ENCODE measurements at regions not wholly inside any gene's neighbourhood (a gene's known extent, or its start where the extent isn't known, plus 50 kb on each side); places are given as distances from the start of the nearest gene placed in this dataset.

GRCh38 chr5:68709239-68709638 lies 384.6 kb upstream of the SLC30A5 start (continued):
- no peak for TF ChIP-seq E2F6 (IDR thresholded peaks at IDR 0.05; ENCODE audit: borderline replicate concordance in 1 of 2, extremely low read depth in 1 of 2, insufficient read depth in 1 of 2, insufficient read length in 1 of 2, low read depth in 1 of 2, low read length in 1 of 2, poor library complexity in 1 of 2, severe bottlenecking in 1 of 2)
- no peak for TF ChIP-seq ZNF75A (CRISPR knock-in tag; IDR thresholded peaks at IDR 0.05)
- TF ChIP-seq MEF2A (IDR thresholded peaks at IDR 0.05; ENCODE audit: control insufficient read depth, low read depth, low read length): no peak
- no peak for TF ChIP-seq ZNF398 (CRISPR knock-in tag; IDR thresholded peaks at IDR 0.05)
- TF ChIP-seq ZKSCAN3 (CRISPR knock-in tag; IDR thresholded peaks at IDR 0.05): no peak
- no peak for TF ChIP-seq RFX1 (IDR thresholded peaks at IDR 0.05)
- TF ChIP-seq ATF2 (CRISPR knock-in tag; IDR thresholded peaks at IDR 0.05): no peak
- TF ChIP-seq RUNX1 (IDR thresholded peaks at IDR 0.05; ENCODE audit: low read depth): no peak
- no peak for TF ChIP-seq GTF2A2 (tag; IDR thresholded peaks at IDR 0.05)

Measured in K562 (cell line).